22Rv1 (cell line): ENCODE measurements at regions not wholly inside any gene's neighbourhood (a gene's known extent, or its start where the extent isn't known, plus 50 kb on each side); places are given as distances from the start of the nearest gene placed in this dataset.

Experiments used
- H3K27ac ChIP-seq: fragments of 450-650 bp; 2 replicates; pipeline ENCODE4 v1.5.1; 2017
- ZFX ChIP-seq: fragments of 450-650 bp; IDR thresholded peaks from 2 replicates; pipeline ENCODE4 v1.6.1; 2017; ENCODE audit warnings: antibody characterized with exemption, borderline replicate concordance
- TF ChIP-seq, protein P1 (sequence below): fragments of 450-650 bp; IDR thresholded peaks from 2 replicates; pipeline ENCODE4 v1.5.1; 2017; ENCODE audit warnings: mild to moderate bottlenecking

DNA sequence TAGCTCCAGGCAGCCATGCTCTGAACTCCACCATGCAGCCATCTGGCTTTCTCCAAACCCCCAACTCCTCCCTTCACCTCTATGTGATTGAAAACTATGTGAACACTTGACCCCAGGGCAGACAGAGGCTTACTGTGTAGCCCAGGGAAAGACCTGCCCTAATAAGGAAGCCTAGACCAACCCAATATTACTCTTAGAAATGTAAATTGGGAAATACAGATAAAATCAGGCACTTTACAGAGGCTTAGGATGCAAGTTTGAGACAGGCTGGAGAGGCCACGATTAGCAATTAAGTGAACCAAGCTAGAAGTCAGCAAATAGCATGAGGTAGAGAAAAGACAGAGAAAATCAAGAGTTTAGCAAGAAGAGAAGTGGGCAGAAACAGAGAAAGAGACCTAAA is 141.7 kb upstream of the ABCA1 start:
- no peak overlapping the region for H3K27ac ChIP-seq
- TF ChIP-seq ZFX, result no peak

DNA sequence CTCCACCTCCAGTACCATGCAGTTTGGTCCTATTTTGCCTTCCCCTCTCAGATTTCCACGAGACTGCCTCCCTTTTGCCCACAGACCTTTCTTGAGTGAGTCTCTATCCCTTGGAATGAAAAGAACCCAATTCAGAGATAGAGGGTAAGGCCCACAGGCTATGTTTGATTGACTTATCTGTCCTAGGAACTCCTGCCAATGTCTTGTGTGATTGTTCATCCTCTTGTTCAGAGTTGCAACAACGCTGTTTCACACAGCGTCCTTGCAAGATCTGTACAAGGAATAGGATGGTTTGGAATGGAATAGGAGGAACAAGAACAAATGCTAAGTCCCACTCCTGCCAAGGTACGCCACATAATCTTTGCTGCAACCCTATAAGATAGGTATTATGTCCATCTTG is 142.2 kb upstream of the ABCA1 start:
- H3K27ac ChIP-seq, result no peak overlapping the region
- TF ChIP-seq, protein P1, sequence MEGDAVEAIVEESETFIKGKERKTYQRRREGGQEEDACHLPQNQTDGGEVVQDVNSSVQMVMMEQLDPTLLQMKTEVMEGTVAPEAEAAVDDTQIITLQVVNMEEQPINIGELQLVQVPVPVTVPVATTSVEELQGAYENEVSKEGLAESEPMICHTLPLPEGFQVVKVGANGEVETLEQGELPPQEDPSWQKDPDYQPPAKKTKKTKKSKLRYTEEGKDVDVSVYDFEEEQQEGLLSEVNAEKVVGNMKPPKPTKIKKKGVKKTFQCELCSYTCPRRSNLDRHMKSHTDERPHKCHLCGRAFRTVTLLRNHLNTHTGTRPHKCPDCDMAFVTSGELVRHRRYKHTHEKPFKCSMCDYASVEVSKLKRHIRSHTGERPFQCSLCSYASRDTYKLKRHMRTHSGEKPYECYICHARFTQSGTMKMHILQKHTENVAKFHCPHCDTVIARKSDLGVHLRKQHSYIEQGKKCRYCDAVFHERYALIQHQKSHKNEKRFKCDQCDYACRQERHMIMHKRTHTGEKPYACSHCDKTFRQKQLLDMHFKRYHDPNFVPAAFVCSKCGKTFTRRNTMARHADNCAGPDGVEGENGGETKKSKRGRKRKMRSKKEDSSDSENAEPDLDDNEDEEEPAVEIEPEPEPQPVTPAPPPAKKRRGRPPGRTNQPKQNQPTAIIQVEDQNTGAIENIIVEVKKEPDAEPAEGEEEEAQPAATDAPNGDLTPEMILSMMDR, result no peak
- no peak for TF ChIP-seq ZFX

DNA sequence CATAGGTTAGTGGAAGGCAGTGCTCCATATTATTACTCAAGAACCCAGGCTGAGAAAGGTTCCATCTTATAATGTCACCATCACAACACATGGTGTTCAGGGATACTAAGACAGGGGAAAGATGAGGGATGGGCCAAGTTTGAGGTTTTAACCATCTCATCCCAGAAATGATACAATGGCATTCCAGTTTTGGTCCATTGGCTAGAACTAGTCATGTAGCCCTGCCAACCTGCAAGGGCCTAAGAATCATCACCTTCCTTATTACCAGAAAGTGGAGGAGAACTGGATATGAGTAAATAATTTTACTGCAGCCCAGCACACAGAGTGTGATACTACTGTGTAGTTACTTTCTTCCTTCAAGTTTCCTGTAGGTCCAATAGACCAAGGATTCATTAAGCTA is 144.5 kb upstream of the ABCA1 start:
- TF ChIP-seq, protein P1, result no peak
- no peak overlapping the region for H3K27ac ChIP-seq

DNA sequence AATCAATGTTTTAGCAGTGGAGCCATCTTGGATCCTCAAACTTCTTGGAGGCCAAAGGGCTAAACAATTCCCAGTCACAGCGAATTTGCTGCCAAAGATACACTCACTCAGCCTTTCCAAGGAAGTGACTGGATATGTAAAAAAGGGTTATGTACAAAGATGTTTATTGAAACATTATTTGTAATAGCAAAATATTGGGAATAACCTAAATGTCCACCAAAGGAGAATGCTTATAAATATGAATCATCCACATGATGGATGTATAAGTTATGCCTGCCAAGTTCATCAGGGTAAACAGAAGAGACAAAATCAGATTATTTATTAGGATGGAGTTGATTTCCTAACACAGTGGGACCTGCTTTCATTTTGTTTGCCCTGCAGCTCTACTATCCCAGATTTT is 145.2 kb upstream of the ABCA1 start:
- H3K27ac ChIP-seq, result no peak overlapping the region
- TF ChIP-seq, protein P1, result no peak
- TF ChIP-seq ZFX, result no peak

DNA sequence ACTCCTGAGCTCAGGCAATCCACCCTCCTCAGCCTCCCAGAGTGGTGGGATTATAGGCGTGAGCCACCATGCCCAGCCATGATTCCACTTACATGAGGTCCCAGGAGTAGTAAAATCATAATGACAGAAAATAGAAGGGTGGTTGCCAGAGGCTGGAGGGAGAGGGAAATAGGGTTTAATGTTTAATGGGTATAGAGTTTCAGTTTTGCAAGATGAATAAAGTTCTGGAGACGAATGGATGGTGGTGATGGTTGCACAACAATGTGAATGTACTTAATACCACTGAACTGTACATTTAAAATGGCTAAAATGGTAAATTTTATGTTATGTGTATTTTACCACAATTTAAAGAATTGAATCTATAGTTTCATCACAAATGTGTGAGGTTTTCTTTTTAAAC is 146.5 kb upstream of the ABCA1 start:
- no peak for TF ChIP-seq ZFX
- TF ChIP-seq, protein P1, result no peak
- no peak overlapping the region for H3K27ac ChIP-seq

DNA sequence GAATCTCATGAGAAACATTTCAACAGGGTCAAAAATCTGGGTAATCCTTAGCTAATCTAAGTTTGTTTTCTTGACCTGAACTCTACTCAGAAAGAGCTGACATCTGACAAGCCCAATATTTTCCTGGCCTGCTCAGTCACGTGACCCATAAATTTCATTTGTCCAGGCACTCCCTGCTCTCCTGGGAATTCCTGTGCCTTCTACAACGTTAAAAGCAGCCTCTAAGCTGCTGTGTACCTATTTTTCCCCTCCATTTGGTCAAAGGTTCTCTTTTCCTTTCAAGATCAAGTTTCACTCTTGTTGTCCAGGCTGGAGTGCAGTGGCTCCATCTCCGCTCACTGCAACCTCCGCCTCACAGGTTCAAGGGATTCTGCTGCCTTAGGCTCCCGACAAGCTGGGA is 148.8 kb upstream of the ABCA1 start:
- H3K27ac ChIP-seq, result no peak overlapping the region
- TF ChIP-seq ZFX, result no peak
- TF ChIP-seq, protein P1, result no peak

DNA sequence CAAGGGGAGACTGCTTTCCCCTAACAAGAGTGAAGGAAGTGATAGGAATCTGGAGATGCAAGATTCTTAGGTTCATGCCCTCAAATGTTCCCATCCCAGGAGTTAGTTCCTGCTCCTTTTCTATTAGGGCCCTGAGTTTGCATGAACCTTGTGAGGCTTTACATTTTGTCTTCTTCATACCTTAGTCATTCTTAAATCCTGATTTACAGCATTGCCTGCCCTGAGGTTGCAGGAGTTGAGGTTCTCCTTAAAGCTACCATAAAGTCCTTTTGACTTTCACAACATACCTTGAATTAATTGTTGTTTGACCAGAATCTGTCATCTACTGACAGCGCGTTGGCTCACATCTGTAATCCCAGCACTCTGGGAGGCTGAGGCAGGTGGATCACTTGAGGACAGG is 151.5 kb upstream of the ABCA1 start:
- TF ChIP-seq ZFX, result no peak
- TF ChIP-seq, protein P1, result no peak
- no peak overlapping the region for H3K27ac ChIP-seq

DNA sequence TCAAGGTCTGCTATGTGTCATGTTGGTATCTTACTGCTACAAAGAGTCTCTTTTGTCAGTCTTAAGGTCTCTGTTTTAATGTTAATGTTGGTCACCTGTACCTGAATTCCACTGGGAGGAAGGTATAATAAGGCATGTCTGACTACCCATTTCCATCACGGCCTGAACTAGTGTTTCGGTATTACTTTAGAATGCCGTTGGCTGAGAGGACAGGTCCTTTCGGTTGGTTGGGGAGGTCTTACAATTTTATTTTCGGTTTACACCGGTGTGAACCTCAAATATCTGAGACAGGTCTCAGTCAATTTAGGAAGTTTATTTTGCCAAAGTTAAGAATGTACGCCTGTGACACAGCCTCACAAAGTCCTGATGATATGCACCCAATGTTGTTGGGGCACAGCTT is 154.9 kb upstream of the ABCA1 start:
- no peak overlapping the region for H3K27ac ChIP-seq
- no peak for TF ChIP-seq ZFX
- TF ChIP-seq, protein P1, result no peak
